MM.1S (cell line): ENCODE measurements at regions not wholly inside any gene's neighbourhood (a gene's known extent, or its start where the extent isn't known, plus 50 kb on each side); places are given as distances from the start of the nearest gene placed in this dataset.

Experiments used
- CTCF ChIP-seq: fragments of 300-600 bp; sonication (generic); IDR thresholded peaks from 2 replicates; pipeline ENCODE4 v1.5.1; 2016; ENCODE audit warnings: antibody characterized with exemption, low read length, mixed read lengths
- EZH2 ChIP-seq: fragments of 300-600 bp; sonication (generic); optimal IDR thresholded peaks from 2 replicates; pipeline ENCODE3; 2017; ENCODE audit warnings: low read depth, mild to moderate bottlenecking, antibody characterized with exemption, low read length, mixed read lengths
- EZH2phosphoT487 ChIP-seq: fragments of 300-600 bp; sonication (generic); IDR thresholded peaks from 2 replicates; pipeline ENCODE4 v1.6.1; 2018; ENCODE audit warnings: antibody characterized with exemption, low read length

GRCh38 chr10:21002091-21002878 is 105.2 kb upstream of the NEBL start:
- no peak for TF ChIP-seq CTCF
- no peak for TF ChIP-seq EZH2
- TF ChIP-seq EZH2phosphoT487: no peak
